Neural progenitor cell (in vitro differentiated cells): ENCODE measurements at regions not wholly inside any gene's neighbourhood (a gene's known extent, or its start where the extent isn't known, plus 50 kb on each side); places are given as distances from the start of the nearest gene placed in this dataset.

Experiments
- CTCF ChIP-seq: fragments of 200-600 bp; sonication (generic); IDR thresholded peaks from 2 replicates; pipeline ENCODE4 v1.5.1; 2017; ENCODE audit warnings: antibody characterized with exemption, mild to moderate bottlenecking
- EZH2 ChIP-seq: fragments of 200-600 bp; sonication (generic); IDR thresholded peaks from 2 replicates; pipeline ENCODE4 v1.6.1; 2017; ENCODE audit warnings: antibody characterized with exemption, mild to moderate bottlenecking, moderate library complexity
- EZH2phosphoT487 ChIP-seq: fragments of 200-600 bp; sonication (generic); IDR thresholded peaks from 2 replicates; pipeline ENCODE4 v1.6.1; 2017; ENCODE audit warnings: antibody characterized with exemption

- TF ChIP-seq CTCF: no peak
- no peak for TF ChIP-seq EZH2
- no peak for TF ChIP-seq EZH2phosphoT487
Observed at GRCh38 chrX:69069086-69069445, 96.2 kb downstream of the PJA1 start.
